ENCODE measurements at regions not wholly inside any gene's neighbourhood (a gene's known extent, or its start where the extent isn't known, plus 50 kb on each side); places are given as distances from the start of the nearest gene placed in this dataset.

- Histone ChIP-seq H3K9ac (ENCODE audit: low read length) (no peak overlapping the region), H3K4me1 (ENCODE audit: control insufficient read depth in 1 of 2, insufficient read depth in 2 of 2, low read length in 2 of 2) (peaks cover 0 to 13% of the 10 kb centered on the region in 2 experiments; a peak in 2 of 4 replicates), H3K79me2 (ENCODE audit: insufficient read depth, low read length) (no peaks in the 10 kb centered on the region), H3K27ac (ENCODE audit: low read depth, low read length) (no peak overlapping the region), H4K20me1 (ENCODE audit: insufficient read depth) (no peaks in the 10 kb centered on the region), H3K9me3 (ENCODE audit: control insufficient read depth in 1 of 2, insufficient read depth in 1 of 2, low read depth in 1 of 2, low read length in 2 of 2) (no peaks in the 10 kb centered on the region), H3K27me3 (ENCODE audit: insufficient read depth, low read length) (no peaks in the 10 kb centered on the region; the same call in 1 of the 2 replicates), H3K9me2 (ENCODE audit: insufficient read depth) (no peaks in the 10 kb centered on the region), H3K4me3 (replicated peaks in 1 of 2; ENCODE audit: low read depth in 1 of 2, low read length in 2 of 2) (no peak overlapping the region), H3K4me2 (ENCODE audit: low read length) (no peak overlapping the region), H3K36me3 (ENCODE audit: control insufficient read depth in 1 of 2, insufficient read depth in 2 of 2, low read length in 2 of 2) (no peaks in the 10 kb centered on the region), H2AFZ (ENCODE audit: low read depth, low read length, poor library complexity, severe bottlenecking) (no peak overlapping the region)
- ATAC-seq = no peak
- intact Hi-C loops (cut with micrococcal nuclease) = no loop called here
- CTCF ChIA-PET = no interaction called here
- POLR2A ChIA-PET = no interaction called here
- no peak for DNase-seq (ENCODE audit: low read depth, low spot score)
- TF ChIP-seq SIN3A (IDR thresholded peaks at IDR 0.05; ENCODE audit: low read depth) (no peak), RAD21 (IDR thresholded peaks at IDR 0.05; ENCODE audit: low read depth) (no peak), ELF1 (IDR thresholded peaks at IDR 0.05; ENCODE audit: borderline replicate concordance, low read depth) (no peak), MAX (IDR thresholded peaks at IDR 0.05) (no peak), CEBPB (IDR thresholded peaks at IDR 0.05; ENCODE audit: low read depth) (no peak), EGR1 (IDR thresholded peaks at IDR 0.05; ENCODE audit: low read depth) (no peak), CBX3 (IDR thresholded peaks at IDR 0.05; ENCODE audit: low read depth) (no peak), YY1 (IDR thresholded peaks at IDR 0.05; ENCODE audit: extremely low read depth, insufficient replicate concordance, low read depth, low read length) (no peak)
- no TSS peak for BruUV-seq (replicated peaks)
- RAD21 ChIA-PET (ENCODE audit: low non-redundant PET in 1 of 2, low total read pairs in 2 of 2, uncharacterized antibody in 2 of 2, unreplicated experiment in 2 of 2) = interaction anchor here in 1 of 2 experiments (0.7 kb wide), 1 partner anchor 9 kb away, joined by 4 read pairs; no protein-coding TSS in a partner anchor
These were observed 269.4 kb upstream of the MVB12B start for GRCh38 chr9:126057121-126057825.

- Histone ChIP-seq H3K9ac (ENCODE audit: low read length) (no peak overlapping the region), H4K20me1 (ENCODE audit: insufficient read depth) (no peaks in the 10 kb centered on the region), H3K79me2 (ENCODE audit: insufficient read depth, low read length) (no peaks in the 10 kb centered on the region), H3K27me3 (ENCODE audit: insufficient read depth, low read length) (no peaks in the 10 kb centered on the region; the same call in 1 of the 2 replicates), H3K4me3 (replicated peaks in 1 of 2; ENCODE audit: low read depth in 1 of 2, low read length in 2 of 2) (no peak overlapping the region), H3K9me3 (ENCODE audit: control insufficient read depth in 1 of 2, insufficient read depth in 1 of 2, low read depth in 1 of 2, low read length in 2 of 2) (no peaks in the 10 kb centered on the region), H3K4me2 (ENCODE audit: low read length) (no peak overlapping the region), H3K9me2 (ENCODE audit: insufficient read depth) (no peaks in the 10 kb centered on the region), H3K36me3 (ENCODE audit: control insufficient read depth in 1 of 2, insufficient read depth in 2 of 2, low read length in 2 of 2) (no peaks in the 10 kb centered on the region), H2AFZ (ENCODE audit: low read depth, low read length, poor library complexity, severe bottlenecking) (no peak overlapping the region), H3K27ac (ENCODE audit: low read depth, low read length) (no peak overlapping the region), H3K4me1 (ENCODE audit: control insufficient read depth in 1 of 2, insufficient read depth in 2 of 2, low read length in 2 of 2) (peaks cover 0 to 13% of the 10 kb centered on the region in 2 experiments; a peak in 2 of 4 replicates)
- ChIA-PET RAD21 (ENCODE audit: low non-redundant PET in 1 of 2, low total read pairs in 2 of 2, uncharacterized antibody in 2 of 2, unreplicated experiment in 2 of 2) (no interaction called here), CTCF (no interaction called here), POLR2A (no interaction called here)
- DNase-seq (ENCODE audit: low read depth, low spot score) = no peak
- intact Hi-C loops (cut with micrococcal nuclease) = no loop called here
- no peak for ATAC-seq
- no TSS peak for BruUV-seq (replicated peaks)
- TF ChIP-seq ZFX (IDR thresholded peaks at IDR 0.05) (no peak), SIN3A (IDR thresholded peaks at IDR 0.05; ENCODE audit: low read depth) (no peak), MAX (IDR thresholded peaks at IDR 0.05) (no peak), JUND (IDR thresholded peaks at IDR 0.05) (no peak), ZBTB33 (IDR thresholded peaks at IDR 0.05; ENCODE audit: extremely low read depth, insufficient replicate concordance, low read length) (no peak), CBX3 (IDR thresholded peaks at IDR 0.05; ENCODE audit: low read depth) (no peak), EZH2 (IDR thresholded peaks at IDR 0.05) (no peak), EGR1 (IDR thresholded peaks at IDR 0.05; ENCODE audit: low read depth) (no peak), YY1 (IDR thresholded peaks at IDR 0.05; ENCODE audit: extremely low read depth, insufficient replicate concordance, low read depth, low read length) (no peak), POLR2AphosphoS5 (IDR thresholded peaks at IDR 0.05; ENCODE audit: low read depth, low read length) (no peak), RAD21 (IDR thresholded peaks at IDR 0.05; ENCODE audit: low read depth) (no peak), SRF (IDR thresholded peaks at IDR 0.05; ENCODE audit: low read depth) (no peak)
These were observed 268.6 kb upstream of the MVB12B start for GRCh38 chr9:126058011-126058531.

Measured in HCT116 (cell line).